Activated naive CD8-positive, alpha-beta T cell treated with anti-CD3 and anti-CD28 coated beads, Interleukin-2, amount 10 ng/mL, durations not matched to agents 7 days and 5 days (primary cell): ENCODE measurements at regions not wholly inside any gene's neighbourhood (a gene's known extent, or its start where the extent isn't known, plus 50 kb on each side); places are given as distances from the start of the nearest gene placed in this dataset.

ENCODE experiments used
- ATAC-seq: fragments of 150-1000 bp; cut with Tn5 transposase; one replicate; pipeline ENCODE4 v1.10.0; 2021; ENCODE audit warnings: low read depth, moderate library complexity
- POLR2A ChIA-PET: fragments of 350-600 bp; sonication (Branson Sonifier 250); formaldehyde crosslinking; loops from one replicate; lab custom pipeline; 2021; ENCODE audit warnings: antibody characterized with exemption; lab: Charles Lee
- DNase-seq: peaks from one replicate; pipeline ENCODE4 v3.0.0; 2021
- H3K27ac Mint-ChIP-seq: one replicate; pipeline ENCODE4 v1.8.0; 2022; ENCODE audit warnings: mild to moderate bottlenecking, mixed read lengths
- H3K27me3 Mint-ChIP-seq: one replicate; pipeline ENCODE4 v1.8.0; 2022; ENCODE audit warnings: mild to moderate bottlenecking, moderate library complexity, mixed read lengths
- H3K36me3 Mint-ChIP-seq: one replicate; pipeline ENCODE4 v1.8.0; 2021; ENCODE audit warnings: mild to moderate bottlenecking, mixed read lengths
- H3K4me1 Mint-ChIP-seq: one replicate; pipeline ENCODE4 v1.8.0; 2021; ENCODE audit warnings: mixed read lengths
- H3K4me3 Mint-ChIP-seq: one replicate; pipeline ENCODE4 v1.8.0; 2022; ENCODE audit warnings: mild to moderate bottlenecking, moderate library complexity, mixed read lengths
- H3K9me3 Mint-ChIP-seq: one replicate; pipeline ENCODE4 v1.8.0; 2021; ENCODE audit warnings: mixed read lengths

DNA sequence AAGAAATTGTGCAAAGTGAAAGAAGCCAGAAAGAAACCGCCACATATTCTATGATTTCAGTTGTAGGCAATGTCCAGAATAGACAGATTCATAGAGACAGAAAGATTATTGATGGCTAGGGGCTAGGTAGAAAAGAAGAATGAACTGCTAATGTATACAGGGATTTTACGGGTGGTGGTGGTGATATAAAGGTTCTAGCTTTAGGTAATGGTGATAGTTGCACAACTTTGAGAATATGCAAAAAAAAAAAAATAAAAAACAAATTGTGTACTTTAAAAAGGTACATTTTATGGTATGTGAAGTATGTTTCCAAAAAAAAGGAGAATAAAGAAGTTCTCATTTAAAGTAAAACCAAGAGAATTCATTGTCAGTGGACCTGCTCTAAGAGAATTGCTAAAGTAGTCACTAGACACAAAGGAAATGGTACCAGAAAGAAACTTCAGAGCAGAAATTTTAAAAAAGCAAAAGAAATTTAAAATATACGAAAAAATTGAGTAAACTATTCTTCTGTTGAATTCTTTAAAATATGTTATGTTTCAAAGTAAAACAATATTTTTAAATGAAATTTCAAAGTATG lies 680.1 kb downstream of the UQCRFS1 start:
- POLR2A ChIA-PET = no interaction called here
- H3K4me3 Mint-ChIP-seq = no peak overlapping the region

GRCh38 chr19:28531979-28532378 lies 681.0 kb downstream of the UQCRFS1 start:
- Mint-ChIP-seq H3K27me3 (no peaks in the 10 kb centered on the region), H3K4me1 (no peaks in the 10 kb centered on the region), H3K4me3 (no peak overlapping the region), H3K36me3 (no peaks in the 10 kb centered on the region), H3K27ac (no peak overlapping the region), H3K9me3 (peaks cover 5% of the 10 kb centered on the region)
- POLR2A ChIA-PET = no interaction called here
- ATAC-seq = no peak
- no peak for DNase-seq

More for the DNA sequence above, 680.1 kb downstream of the UQCRFS1 start:
- Mint-ChIP-seq H3K27me3 (no peaks in the 10 kb centered on the region), H3K27ac (no peak overlapping the region), H3K4me1 (no peaks in the 10 kb centered on the region), H3K36me3 (no peaks in the 10 kb centered on the region), H3K9me3 (peaks cover 5% of the 10 kb centered on the region)
- ATAC-seq = no peak
- DNase-seq = no peak

DNA sequence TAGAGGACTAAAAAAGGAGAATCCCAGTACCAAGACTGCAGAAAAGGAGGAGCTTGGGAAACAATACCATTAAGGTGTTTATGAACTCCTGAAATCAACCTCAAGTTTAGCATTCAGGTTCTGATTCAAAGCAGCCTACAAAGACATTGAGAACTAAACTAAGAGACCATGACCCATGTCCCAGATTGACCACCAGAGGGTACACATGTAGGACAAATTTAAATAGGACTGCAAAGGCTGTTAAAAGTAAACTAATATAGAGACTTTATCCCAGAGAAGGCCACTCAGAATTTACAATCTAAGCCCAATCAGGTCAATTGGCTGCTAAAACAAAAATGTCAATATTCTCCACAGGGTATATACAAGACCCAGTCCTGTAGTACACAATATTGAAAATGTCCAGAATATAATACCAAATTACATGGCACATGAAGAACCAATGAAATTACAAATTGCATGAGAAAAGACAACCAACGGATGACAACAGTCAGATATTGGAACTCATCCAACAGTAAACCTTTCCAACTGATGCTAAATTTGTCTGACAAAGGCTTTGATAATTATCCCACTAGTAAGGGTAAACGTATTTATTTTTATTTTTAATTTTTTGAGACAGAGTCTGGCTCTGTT lies 682.4 kb downstream of the UQCRFS1 start:
- Mint-ChIP-seq H3K4me1 (no peaks in the 10 kb centered on the region), H3K27me3 (no peaks in the 10 kb centered on the region), H3K9me3 (peaks cover 2% of the 10 kb centered on the region), H3K36me3 (no peaks in the 10 kb centered on the region), H3K27ac (no peak overlapping the region), H3K4me3 (no peak overlapping the region)
- no peak for ATAC-seq
- no peak for DNase-seq
- POLR2A ChIA-PET = no interaction called here

DNA sequence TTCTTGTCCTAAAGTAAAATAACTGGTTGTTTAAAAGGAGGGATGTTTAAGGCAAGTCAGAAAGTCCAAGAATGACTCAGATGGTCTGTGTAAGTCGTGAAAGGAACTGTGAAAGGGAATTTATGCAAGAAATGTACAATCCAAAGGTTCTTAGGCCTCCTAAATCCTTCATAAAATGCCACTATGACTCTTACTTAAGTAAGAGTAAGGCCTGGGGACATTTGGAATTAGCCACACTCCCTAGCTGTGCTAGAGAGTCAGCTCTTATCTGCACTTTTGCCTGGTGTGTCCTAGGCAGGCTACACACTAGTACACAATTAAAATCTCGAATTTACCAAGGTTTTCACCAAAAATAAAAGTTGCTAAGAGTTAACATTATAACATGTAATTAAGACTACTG lies 686.9 kb downstream of the UQCRFS1 start:
- DNase-seq (no peak), ATAC-seq (no peak)
- Mint-ChIP-seq H3K9me3 (no peaks in the 10 kb centered on the region), H3K36me3 (no peaks in the 10 kb centered on the region), H3K4me1 (no peaks in the 10 kb centered on the region), H3K27me3 (no peaks in the 10 kb centered on the region), H3K4me3 (no peak overlapping the region), H3K27ac (no peak overlapping the region)
- POLR2A ChIA-PET = no interaction called here

GRCh38 chr19:28523619-28524018 lies 689.3 kb downstream of the UQCRFS1 start:
- Mint-ChIP-seq H3K9me3 (peaks cover 2% of the 10 kb centered on the region), H3K4me1 (no peaks in the 10 kb centered on the region), H3K36me3 (no peaks in the 10 kb centered on the region), H3K4me3 (no peak overlapping the region), H3K27ac (no peak overlapping the region), H3K27me3 (no peaks in the 10 kb centered on the region)
- ATAC-seq (no peak), DNase-seq (no peak)
- POLR2A ChIA-PET = no interaction called here

- H3K27ac Mint-ChIP-seq = no peak overlapping the region
- peaks cover 2% of the 10 kb centered on the region for H3K9me3 Mint-ChIP-seq
- H3K4me3 Mint-ChIP-seq = no peak overlapping the region
- no peaks in the 10 kb centered on the region for H3K27me3 Mint-ChIP-seq
- H3K36me3 Mint-ChIP-seq = no peaks in the 10 kb centered on the region
- no peak for ATAC-seq
- no peaks in the 10 kb centered on the region for H3K4me1 Mint-ChIP-seq
- POLR2A ChIA-PET = no interaction called here
- no peak for DNase-seq
These were observed 690.4 kb downstream of the UQCRFS1 start for GRCh38 chr19:28522545-28522922.

DNA sequence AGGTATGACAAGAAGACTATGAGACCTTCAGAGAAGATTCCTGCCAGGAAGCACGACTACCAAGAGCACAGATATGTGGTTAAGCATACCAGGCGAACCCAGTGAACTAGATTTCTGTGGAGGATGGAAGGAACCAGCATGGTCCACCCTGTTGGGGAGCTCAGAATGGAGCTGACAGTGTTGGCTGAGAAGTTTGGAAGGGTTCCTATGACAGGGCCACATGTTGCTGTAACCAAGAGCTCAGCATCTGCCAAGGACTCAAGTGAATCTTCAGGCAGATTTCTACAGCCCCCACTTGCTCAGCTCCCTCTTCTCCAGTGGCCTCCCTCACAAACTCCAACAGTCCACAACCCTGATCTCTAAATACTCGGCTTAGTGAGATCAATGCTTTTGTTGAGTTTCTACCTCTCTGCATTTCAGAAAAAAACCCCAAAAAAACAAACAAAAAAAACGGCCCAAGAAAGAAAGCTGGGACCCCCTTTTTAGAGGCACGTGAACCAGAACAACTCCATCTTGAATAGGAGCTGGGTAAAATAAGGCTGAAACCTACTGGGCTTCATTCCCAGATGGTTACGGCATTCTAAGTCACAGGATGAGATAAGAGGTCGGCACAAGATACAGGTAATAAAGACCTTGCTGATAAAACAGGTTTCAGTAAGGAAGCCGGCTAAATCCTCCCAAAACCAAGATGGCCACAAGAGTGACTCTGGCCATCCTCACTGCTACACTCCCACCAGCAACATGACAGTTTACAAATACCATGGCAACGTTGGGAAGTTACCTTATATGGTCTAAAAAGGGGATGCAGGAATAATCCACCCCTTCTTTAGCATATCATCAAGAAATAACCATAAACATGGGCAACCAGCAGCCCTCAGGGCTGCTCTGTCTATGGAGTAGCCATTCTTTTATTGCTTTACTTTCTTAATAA lies 691.1 kb downstream of the UQCRFS1 start:
- H3K27me3 Mint-ChIP-seq = no peaks in the 10 kb centered on the region
- no peaks in the 10 kb centered on the region for H3K36me3 Mint-ChIP-seq
- no peak overlapping the region for H3K4me3 Mint-ChIP-seq
- ATAC-seq (no peak), DNase-seq (no peak)
- no peak overlapping the region for H3K27ac Mint-ChIP-seq
- peaks cover 2% of the 10 kb centered on the region for H3K9me3 Mint-ChIP-seq
- POLR2A ChIA-PET = no interaction called here
- no peaks in the 10 kb centered on the region for H3K4me1 Mint-ChIP-seq

DNA sequence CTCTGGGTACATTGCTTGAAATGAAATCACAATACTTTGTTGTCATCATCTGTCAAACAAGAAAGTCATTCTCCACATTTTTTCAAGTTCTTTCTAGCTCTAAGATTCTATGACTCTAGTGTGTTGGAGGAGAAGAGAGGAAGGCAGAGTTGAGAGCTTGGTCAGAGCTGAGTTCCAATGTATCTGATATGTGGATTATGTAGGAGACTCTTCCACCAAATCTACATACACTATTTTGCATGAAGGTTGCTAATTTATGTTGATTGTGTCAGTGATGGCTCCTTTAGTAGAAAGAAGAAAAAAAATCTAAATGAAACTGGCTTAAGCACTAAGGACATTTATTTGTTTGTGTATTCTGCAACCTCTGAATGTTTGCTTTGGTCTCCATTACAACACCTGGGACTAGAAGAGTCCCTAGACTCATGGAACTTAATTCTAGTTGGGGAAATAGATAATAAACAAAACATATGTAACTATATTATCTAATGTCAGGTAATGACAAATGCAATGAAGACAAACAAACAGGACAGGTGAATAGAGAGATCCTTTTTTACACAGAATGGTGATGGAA lies 691.9 kb downstream of the UQCRFS1 start:
- Mint-ChIP-seq H3K27ac (no peak overlapping the region), H3K4me1 (no peaks in the 10 kb centered on the region), H3K4me3 (no peak overlapping the region), H3K9me3 (peaks cover 2% of the 10 kb centered on the region), H3K36me3 (no peaks in the 10 kb centered on the region), H3K27me3 (no peaks in the 10 kb centered on the region)
- POLR2A ChIA-PET = no interaction called here
- ATAC-seq (no peak), DNase-seq (no peak)

DNA sequence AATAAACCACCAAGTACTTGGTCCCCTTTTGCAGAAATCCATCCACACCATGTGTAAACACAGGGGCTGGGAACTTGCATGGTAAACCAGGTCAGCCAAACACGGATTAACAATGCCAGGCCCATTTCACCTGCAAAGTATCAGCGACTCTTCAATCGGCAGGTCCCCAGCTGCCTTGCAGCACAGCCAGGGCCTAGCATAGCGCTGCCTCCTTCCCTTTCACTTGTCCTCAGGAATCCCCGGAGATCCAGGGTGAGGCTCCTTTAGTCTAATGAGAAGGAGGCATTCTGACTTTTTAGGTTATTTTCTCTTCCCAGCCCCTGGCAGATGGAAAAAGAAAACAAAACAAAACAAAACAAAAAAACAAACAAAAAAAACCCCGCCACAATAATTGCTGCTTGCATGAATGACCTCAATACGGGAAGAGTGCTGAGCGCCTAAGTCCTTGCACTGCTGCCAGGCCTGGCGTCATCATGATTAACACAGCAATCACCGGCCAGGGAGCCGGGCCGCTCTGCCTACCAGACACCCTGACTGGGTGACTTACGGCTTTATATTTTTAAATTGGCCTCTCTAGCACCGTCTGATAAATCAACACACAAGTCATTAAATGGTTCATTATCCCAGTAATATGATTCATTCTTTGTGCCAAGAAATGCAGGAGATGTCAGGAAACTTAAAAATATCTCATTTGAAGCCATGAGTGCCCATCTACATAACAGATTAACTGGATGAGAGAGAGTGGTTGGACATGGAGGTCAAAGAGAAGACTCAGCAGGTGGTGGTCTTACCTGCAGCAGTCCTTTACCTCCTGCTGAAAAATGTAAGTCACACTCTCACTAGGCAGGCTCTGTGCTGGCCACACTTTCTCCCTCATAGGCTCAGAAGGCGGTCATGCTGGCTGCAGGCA lies 692.7 kb downstream of the UQCRFS1 start:
- no peak overlapping the region for H3K4me3 Mint-ChIP-seq
- peaks cover 2% of the 10 kb centered on the region for H3K9me3 Mint-ChIP-seq
- DNase-seq (no peak), ATAC-seq (no peak)
- H3K27me3 Mint-ChIP-seq = no peaks in the 10 kb centered on the region
- no peak overlapping the region for H3K27ac Mint-ChIP-seq
- no peaks in the 10 kb centered on the region for H3K4me1 Mint-ChIP-seq
- POLR2A ChIA-PET = no interaction called here
- no peaks in the 10 kb centered on the region for H3K36me3 Mint-ChIP-seq

- H3K9me3 Mint-ChIP-seq = peaks cover 2% of the 10 kb centered on the region
- no peak overlapping the region for H3K27ac Mint-ChIP-seq
- no peaks in the 10 kb centered on the region for H3K27me3 Mint-ChIP-seq
- H3K4me1 Mint-ChIP-seq = no peaks in the 10 kb centered on the region
- H3K4me3 Mint-ChIP-seq = no peak overlapping the region
- POLR2A ChIA-PET = no interaction called here
- ATAC-seq (no peak), DNase-seq (no peak)
- H3K36me3 Mint-ChIP-seq = no peaks in the 10 kb centered on the region
These were observed 693.7 kb downstream of the UQCRFS1 start for GRCh38 chr19:28519218-28519779.

DNA sequence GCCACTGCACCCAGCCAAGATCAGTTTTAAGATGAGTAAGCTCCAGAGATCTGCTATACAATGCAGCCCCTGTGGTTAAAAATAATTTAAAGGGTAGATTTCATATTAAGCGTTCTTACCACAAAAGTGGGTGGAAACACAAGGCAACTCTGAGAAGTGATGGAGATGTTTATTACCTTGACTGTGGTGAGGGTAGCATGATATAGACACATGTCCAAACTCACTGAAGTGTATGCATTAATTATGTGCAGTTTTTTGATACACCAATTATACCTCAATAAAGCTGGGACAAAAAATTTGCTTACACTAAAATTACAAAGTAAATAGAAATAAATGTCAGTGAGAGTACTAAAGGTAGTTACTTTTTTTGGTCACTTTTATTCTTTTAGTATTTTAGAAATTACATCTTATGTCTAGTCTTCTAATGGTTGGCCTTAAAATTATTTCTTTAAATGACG lies 696.5 kb downstream of the UQCRFS1 start:
- ATAC-seq = no peak
- H3K9me3 Mint-ChIP-seq = peaks cover 2% of the 10 kb centered on the region
- no peaks in the 10 kb centered on the region for H3K4me1 Mint-ChIP-seq
- POLR2A ChIA-PET = no interaction called here
- no peak overlapping the region for H3K27ac Mint-ChIP-seq
- H3K4me3 Mint-ChIP-seq = no peak overlapping the region
- DNase-seq = no peak
- H3K36me3 Mint-ChIP-seq = no peaks in the 10 kb centered on the region
- no peaks in the 10 kb centered on the region for H3K27me3 Mint-ChIP-seq

DNA sequence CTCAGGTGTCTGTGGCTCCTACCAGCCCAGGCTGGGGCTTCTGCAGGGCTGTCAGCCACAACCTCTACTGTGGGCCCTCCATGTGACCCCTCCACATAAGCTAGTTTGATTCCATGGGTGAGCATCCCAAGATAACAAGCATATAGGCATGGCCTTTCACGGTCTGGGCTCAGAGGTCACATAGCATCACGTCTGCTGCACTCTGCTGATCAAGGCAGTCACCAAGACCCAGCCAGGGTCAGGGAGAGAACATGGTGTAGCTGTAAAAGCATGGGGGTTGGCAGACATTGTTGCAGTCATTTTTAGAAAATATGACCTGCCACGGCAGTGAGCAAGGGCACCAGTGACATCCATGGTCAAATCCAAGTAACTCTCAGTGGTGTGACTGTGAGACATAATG lies 698.8 kb downstream of the UQCRFS1 start:
- no peaks in the 10 kb centered on the region for H3K9me3 Mint-ChIP-seq
- H3K27me3 Mint-ChIP-seq = no peaks in the 10 kb centered on the region
- H3K36me3 Mint-ChIP-seq = no peaks in the 10 kb centered on the region
- ATAC-seq = no peak
- H3K27ac Mint-ChIP-seq = no peak overlapping the region
- H3K4me1 Mint-ChIP-seq = no peaks in the 10 kb centered on the region
- H3K4me3 Mint-ChIP-seq = no peak overlapping the region
- no peak for DNase-seq
- POLR2A ChIA-PET = no interaction called here
